NOMO-1 treated with dmso at 0.1 percent for 144 hours (cell line): ENCODE measurements at regions not wholly inside any gene's neighbourhood (a gene's known extent, or its start where the extent isn't known, plus 50 kb on each side); places are given as distances from the start of the nearest gene placed in this dataset.
A peak's percentile ranks its signal among the peaks of the same experiment; 100 is the strongest.
"Not testable (repeated sequence)": the region's sequence is repeated elsewhere in the genome, so short reads cannot be mapped to it uniquely, and the experiment has no call there.

Experiments
- DNase-seq: peaks from one replicate; lab custom pipeline; 2025; ENCODE audit not compliant: unreplicated experiment; lab: John Stamatoyannopoulos, UW

DNA sequence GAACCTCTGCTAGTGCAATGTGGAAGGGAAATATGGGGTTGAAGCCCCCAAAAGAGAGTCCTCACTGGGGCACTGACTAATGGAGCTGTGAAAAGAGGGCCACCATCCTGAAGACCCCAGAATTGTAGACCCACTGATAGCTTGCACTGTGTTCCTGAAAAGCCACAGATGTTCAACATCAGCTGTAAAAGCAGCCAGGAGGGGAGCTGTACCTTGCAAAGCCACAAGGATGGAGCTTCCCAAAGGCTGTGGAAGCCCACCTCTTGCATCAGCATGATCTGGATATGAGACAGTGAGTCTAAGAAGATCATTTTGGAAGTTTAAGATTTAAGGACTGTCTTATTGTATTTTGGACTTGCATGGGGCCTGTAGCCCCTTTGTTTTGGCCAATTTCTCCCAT is 125.8 kb upstream of the TGFBR2 start:
- DNase-seq: no peak

DNA sequence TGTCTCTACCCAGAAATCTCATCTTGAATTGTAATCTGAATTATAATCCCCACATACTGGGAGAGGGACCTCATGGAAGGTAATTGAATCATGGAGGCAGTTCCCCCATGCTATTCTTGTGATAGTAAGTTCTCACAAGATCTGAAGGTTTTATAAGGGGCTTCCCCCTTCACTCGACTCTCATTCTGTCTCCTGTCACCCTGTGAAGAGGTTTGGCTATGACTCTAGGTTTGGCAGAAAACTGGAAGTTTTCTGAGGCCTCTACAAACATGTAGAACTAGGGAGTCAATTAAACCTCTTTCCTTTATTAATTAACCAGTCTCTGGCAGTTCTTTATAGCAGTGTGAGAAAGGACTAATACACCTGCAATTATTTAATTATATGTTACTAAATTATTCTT is 125.2 kb upstream of the TGFBR2 start:
- no peak for DNase-seq

DNA sequence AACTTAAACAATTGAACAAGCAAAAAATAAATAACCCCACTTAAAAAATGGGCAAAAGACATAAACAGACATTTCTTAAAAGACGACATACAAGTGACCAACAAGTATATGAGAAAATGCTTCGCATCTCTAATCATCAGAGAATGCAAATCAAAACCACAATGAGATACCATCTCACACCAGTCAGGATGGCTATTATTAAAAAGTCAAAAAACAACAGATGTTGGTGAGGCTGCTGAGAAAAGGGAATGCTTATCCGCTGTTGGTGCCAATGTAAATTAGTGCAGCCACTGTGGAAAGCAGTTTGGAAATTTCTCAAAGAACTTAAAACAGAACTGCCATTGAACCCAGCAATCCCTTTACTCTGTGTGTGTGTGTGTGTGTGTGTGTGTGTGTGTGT is 122.2 kb upstream of the TGFBR2 start:
- not testable (repeated sequence) for DNase-seq

DNA sequence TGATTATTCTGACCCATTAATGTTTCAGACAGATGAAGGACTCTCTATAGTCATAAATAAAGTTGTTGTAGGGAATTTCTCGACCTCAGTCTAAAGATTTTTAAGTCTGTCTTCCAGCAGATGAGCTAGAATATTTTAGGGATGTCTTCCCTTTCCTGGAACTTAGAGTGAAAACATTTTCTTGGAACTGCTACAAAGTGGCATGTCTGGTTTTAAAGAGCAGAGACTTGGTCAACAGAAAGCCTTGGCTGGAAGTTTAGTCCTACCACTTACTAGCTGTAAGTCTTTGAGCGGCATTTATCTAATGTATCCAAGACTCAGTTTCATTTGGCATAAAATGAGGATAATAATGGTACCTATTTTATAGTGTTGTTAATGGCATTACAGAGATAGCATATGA is 120.0 kb upstream of the TGFBR2 start:
- no peak for DNase-seq

DNA sequence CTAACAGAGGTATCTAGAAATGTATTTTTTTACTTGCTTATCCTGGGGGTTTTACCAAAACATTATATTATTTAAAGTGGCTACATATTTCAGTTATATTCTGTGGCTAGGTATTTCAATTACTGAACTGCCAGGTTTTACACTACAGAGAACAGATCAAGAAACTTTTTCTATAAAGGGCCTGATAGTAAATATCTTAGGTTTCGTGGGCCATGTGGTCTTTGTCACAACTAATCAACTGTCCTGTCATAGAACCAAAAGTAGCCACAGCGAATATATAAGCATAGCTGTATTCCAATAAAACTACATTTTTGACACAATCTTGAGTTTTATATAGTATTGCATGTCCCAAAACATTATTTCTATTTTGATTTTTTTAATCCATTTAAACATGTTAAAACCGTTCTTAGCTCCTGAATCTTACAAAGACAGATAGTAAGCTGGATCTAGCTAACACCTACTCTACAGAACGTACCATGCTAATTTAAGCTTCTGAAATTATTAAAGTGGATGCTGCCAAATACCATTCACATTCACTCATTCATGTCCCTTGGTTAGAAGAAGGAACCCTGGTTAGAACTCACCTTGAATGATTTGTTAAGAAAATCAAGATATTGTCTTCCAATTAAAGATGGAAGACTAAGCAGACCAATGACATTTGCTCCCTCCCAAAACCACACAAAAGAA is 118.2 kb upstream of the TGFBR2 start:
- DNase-seq: no peak

DNA sequence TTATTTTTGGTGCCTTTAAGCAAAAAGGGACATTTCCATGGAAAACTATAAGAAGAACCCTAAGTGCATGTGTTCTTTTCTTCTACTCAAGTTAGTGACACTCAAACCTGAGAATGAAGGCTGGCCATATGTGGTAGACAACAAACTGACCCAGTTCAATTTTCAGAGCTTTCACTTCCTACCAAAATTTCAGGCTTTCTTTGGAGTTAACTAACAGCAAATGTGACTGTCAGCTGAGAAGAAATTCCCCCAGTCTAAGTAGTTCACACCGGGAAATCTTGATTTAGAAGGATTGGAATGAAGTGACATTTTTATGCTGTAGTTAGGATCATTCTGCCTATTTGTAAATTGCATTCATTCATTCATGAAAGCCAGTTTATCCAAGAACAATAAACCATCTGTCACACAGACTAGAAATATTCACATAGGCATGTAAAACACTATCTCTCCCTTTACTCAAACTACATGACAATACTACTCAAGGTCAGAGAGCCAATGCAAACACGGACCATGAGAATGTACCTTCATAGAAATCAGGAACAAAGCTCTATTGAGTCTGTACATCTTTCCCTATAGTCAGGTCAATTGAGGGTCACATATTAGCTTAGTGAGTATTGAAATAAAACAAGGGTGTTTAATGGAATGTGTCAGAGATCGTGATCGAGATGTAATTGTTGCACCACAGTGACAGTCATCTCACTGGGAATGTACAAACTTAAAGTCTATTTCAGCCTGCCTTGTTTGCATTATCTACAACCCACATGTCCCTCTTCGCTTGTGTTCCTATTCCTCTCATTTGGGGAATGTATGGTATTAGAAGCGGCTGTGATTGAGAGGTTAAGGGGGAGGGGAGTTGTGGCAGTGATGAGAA is 113.8 kb upstream of the TGFBR2 start:
- DNase-seq: no peak

DNA sequence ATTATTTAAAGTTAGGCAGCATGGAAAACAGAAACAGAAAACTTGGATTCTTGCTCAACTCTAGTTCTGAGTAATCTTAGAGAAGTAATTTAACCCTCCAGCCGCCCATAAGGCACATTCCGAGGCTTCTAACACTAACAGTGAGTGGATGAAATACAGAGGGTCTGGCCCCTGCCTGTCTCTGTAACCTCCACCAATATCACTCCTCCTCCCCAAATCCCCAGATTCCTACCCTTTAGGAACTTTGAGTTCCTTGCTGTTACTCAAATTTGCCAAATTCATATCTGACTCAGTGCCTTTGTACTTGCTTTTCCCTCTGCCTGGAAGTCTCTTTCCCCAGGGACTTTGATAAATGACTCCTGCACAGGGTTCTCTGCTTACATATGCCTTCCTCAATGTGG is 112.5 kb upstream of the TGFBR2 start:
- DNase-seq: no peak

DNA sequence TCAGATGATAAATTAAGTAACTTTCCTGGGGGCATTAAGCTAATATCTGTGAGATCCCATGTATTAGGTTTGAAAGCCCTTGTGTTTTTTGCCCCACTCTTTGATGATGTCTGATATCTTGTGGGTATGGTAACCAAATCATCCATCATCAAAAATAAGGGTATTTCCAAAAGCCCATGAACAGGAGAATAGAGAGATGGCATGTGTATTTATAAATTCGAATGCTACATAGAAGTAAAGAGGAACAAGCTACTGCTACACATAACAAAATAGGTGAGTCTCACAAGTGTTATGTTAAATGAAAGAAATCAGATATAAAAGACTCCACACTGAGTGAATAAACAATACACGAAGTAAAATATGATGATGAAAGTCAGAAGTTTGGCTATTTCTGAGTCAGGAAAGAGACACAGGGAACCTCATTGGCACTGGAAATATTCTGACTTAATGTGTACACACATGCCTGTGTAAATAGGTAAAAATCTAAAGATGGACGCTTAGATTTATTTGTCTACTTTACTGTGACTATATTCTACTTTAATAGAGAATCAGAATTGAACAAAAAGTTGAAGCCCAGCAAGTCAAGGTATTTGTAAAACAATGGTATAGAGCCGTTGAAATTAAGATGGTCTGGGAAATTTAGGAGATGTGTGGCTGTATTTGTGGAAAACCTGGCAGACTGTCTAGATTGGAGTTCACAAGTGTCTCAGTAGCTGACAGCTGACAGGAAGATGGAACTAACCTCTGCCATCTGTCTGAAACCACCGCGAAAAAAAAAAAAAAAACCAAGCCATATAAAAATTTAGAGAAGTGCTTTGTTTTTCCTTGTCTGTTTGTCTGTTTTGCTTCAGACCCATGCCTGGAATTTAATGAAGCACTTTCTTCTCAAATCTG is 111.0 kb upstream of the TGFBR2 start:
- peak; percentile 18 for DNase-seq

DNA sequence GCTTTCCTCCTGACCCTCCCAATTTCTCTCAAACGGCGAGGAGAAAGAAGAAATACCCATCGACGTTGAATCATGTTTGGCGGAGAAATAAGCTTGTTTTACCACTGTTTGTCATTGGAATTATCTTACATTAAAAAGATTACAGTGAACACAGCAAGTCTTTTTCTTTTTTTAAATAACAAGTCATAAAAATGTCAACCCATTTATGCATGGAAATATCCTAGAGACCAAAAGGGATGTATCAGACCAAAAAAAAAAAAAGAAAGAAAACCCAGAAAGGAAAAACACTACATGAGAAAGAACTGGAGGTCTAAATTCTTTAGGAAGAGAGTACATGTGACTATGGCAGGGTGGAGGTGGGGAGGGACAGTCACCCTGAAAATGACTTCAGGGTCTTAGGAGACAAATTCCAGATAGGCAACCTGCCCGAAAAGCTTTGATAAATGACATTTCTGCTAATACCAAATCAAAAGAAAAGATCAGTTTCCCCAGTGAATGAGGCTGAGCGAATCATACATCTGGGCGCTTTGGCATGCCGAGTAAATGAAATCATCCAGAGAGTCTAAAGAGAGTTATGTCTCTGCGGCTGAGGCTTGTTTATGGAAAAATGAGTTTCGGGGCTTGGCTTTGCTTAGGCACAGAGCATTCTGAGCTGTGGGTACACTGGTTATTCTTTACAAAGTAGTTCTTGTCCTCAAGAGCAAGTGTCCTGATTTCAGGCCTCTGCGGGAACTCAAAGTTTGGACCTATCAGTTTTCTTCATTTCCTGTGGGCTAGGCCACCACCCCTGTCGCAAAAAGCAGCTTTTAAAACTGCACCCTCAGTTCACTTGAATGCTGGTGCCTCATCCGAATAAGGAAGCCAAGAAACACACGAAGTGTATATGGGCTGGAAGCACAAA is 110.1 kb upstream of the TGFBR2 start:
- no peak for DNase-seq

DNA sequence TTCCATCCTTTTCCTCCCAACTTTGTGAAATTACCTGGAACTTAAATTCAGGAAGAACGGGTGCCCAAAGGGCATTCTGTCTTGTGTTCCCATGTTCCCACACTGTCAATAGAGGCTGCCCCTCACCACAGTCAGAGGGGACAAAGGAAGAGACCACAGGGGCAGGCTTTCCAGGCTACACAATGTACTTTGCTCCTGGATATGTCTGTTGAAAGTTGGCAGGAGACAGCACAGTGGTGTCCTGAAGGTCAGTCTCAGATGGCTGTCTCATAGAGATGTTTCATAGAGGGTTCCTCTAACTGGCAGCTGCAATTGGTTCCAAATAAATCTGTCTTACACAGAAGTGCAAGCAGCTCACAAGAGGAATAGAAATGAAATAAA is 107.8 kb upstream of the TGFBR2 start:
- DNase-seq: no peak

DNA sequence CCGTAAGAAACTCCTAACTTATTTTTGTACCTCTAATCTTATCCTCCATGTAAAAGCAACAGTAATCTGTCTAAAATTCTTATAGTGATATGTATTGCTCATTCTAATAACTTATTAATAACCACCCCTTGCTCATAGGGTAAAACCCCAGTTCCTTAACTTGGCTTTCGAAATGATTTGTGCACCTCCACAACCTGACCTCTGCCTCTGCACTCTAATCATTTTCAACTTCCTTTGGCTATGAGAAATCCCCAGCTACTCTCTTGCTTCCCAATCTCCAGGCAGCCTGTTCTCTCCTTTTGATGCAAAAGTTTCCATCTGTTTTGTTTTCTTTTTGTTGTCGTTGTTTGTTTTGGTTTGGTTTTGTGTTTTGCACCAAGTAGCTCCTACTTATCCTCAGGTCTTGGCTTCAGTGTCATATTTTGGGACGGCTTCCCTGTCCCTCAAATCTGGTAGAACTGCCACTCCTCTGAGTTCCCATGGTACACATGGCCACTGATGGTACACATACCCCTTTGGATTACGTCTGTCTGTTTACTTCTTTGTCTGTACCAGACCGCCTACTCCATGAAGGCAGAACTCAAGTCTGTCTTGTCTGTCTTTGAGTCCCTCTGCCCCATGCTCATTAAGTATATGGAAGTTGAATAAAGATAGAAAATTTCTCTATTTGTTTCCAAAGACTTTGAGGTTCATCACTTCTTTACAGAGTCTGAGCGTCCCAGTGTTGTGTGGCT is 105.6 kb upstream of the TGFBR2 start:
- DNase-seq: no peak

DNA sequence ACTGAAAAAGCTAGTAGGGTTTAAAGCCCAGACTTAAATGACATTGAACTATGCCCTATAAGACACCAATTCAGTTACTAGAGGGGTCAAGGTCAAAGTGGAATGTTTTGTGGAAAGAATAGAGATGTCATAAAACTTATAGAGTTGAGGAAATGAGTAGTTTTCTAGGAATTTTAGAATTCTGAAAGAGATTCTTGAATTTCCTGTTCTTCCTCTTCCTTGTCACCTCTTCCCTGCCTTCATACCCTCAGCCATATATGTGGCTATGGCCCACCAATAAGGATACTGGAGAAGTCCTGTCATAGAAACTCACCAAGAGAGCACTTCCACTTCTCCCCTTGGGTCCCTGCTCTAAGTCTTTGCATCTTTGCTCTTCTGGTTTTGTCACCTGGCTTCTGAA is 104.9 kb upstream of the TGFBR2 start:
- no peak for DNase-seq

DNA sequence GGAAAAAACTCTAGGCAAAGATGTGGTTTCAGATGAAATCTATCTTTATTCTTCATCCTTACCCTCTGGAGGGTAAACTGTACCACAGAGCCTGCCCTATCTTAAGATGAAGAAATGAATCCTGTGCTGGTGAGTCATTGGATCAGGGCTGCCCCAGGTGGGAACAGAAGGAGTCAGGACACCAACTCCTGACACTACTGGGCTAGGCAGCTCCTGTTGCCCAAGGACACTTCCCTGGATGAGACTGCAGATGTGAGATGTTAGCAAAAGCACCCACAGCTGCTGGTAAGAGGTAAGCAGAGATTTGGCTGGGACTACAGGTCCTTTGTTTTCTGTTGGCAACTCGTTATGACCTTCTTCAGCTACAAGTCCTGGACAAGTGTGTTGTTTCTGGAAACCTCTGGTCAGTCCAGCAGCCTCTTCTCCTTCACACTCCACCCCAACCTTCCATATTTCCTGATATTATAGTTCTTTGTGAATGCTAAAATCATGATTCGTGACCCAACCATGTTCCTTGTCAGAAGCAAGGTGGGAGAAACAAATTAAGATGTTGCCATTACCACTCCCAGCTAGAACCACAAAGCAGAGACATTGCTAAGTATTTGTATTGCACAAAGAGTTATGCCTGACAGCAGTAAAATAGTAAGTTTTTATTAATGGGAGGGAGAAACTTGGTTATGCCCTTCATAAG is 104.2 kb upstream of the TGFBR2 start:
- DNase-seq: no peak

DNA sequence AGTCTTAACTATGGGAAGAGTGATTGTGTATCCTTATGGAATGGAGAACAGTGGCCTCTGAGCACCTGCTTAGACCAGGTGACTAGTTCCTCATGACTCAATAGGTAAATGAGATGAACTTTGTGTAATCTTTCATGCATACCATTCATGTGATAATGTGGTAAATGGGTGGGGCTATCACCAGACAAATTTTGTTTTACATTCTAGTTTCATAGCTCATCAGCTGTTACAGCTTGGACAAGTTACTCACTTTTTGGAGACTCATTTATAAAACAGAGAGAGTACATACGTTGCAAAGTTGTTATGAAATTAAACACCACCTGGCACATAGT is 103.7 kb upstream of the TGFBR2 start:
- DNase-seq: no peak

DNA sequence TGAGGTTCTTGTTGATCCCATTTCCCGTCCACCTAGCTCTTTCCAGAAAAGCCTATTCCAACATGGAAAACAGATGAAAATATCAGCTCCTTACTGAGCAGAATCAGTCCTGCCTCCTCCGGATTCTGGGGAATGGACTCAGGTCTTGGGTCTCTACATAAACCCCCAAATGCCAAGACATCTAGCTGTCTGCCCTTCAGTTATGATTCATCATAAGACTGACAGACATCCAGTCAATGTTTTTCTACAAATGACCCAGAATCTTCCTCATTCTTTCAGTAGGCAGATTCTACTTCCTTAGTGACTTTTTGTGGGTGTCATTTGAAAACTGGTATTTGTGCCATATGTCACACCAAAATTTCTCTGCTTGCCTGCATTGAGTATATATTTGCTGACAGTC is 103.0 kb upstream of the TGFBR2 start:
- DNase-seq: no peak

DNA sequence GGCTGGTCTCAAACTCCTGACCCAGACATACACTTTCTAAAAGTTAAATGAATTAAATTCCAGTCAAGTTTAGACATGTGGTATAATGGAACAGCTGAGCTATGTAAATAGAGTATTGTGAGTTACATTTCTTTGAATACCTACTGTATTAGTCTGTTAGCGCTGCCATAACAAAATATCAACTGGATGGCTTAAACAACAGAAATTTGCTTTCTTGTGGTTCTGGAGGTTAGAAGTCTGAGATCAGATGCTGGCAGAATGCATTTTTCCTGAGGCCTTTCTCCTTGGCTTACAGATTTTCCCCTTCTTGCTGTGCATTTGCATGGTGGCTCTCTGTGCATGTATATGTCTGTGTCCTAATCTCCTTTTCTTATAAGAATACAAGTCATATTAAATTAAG is 101.5 kb upstream of the TGFBR2 start:
- no peak for DNase-seq

DNA sequence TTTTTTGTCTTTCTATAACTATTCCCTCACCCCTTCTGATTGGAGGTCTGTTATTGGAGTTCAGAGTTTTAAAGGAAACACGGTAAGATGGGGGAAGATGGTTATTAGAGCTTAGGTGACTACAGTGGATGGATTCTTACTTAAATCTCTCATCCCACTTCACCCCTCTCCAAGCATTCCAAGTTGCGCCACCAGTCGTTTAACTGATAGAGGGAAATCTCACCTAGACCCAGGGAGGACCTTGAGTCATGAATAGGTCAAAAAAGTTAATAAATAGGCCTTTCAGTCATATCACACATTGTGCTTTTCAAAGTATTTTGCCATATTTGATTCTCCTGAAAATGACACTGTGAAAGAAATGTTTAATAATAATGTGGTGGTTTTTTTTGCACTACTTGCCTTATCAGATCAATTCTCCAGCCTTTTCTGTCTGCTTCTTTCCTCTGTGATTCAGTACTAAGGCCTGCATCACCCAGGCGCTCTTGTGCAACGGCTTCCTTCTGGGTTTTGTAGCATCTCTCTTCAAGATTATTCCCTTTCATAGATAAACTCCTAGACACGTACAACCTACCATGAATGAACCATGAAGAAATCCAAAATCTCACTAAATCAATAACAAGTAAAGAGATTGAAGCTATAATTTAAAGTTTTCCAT is 100.4 kb upstream of the TGFBR2 start:
- DNase-seq: no peak

DNA sequence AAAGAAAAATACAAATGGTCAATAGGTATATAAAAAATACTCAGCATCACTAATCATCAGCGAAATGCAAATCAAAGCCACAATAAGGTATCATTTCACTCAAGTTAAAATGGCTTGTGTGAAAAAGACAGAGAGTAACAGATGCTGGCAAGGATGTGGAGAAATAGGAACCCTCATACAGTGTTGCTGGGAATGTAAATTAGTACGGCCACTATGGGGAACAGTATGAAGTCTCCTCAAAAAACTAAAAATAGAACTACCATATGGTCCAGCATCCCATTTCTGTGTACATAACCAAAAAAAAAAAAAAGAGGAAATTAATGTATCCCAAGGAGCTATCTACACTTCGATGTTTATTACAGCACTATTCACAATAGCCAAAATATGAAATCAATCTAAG is 98.1 kb upstream of the TGFBR2 start:
- DNase-seq: no peak

DNA sequence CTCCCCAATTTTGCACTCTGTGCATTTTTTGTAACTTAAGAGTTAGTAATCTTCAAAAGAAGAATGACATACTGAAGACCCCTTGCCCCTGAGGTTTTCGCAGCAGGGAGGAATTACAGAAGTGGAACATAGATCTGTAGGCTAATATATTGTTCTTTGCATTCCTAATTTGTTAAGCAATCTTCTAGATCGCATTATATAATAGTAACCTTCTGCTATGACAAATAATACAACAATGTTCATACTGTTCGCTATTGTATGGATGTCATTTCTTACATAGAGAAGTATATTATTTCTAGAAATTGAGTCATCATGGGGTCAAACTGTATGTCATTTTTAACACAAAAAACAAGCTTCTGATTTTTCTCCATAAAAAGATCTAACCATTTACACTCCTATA is 95.8 kb upstream of the TGFBR2 start:
- DNase-seq: no peak
